22Rv1 (cell line): ENCODE measurements at regions not wholly inside any gene's neighbourhood (a gene's known extent, or its start where the extent isn't known, plus 50 kb on each side); places are given as distances from the start of the nearest gene placed in this dataset.

Experiments
- ZFX ChIP-seq: fragments of 450-650 bp; IDR thresholded peaks from 2 replicates; pipeline ENCODE4 v1.6.1; 2017; ENCODE audit warnings: antibody characterized with exemption, borderline replicate concordance
- TF ChIP-seq, protein P1 (sequence below): fragments of 450-650 bp; IDR thresholded peaks from 2 replicates; pipeline ENCODE4 v1.5.1; 2017; ENCODE audit warnings: mild to moderate bottlenecking

DNA sequence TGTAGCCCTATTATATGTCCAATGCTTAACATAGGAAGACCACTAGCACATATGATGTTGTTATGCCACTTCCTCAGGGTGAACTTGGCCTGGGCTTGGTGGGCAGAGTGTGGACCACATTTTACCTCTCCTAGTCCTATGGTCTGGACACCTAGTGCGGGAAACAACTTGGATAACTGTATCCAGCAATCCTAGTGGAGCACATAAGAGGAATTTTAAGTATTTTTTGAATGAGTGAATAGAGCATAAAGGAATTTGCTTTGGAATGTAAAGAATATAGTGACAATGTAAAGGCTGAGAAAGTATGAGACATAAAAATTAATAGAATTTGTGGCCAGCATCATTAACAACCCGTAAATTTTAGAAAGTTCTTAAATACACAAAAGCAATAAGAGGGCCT lies 528.9 kb downstream of the IGSF11 start:
- TF ChIP-seq, protein P1, sequence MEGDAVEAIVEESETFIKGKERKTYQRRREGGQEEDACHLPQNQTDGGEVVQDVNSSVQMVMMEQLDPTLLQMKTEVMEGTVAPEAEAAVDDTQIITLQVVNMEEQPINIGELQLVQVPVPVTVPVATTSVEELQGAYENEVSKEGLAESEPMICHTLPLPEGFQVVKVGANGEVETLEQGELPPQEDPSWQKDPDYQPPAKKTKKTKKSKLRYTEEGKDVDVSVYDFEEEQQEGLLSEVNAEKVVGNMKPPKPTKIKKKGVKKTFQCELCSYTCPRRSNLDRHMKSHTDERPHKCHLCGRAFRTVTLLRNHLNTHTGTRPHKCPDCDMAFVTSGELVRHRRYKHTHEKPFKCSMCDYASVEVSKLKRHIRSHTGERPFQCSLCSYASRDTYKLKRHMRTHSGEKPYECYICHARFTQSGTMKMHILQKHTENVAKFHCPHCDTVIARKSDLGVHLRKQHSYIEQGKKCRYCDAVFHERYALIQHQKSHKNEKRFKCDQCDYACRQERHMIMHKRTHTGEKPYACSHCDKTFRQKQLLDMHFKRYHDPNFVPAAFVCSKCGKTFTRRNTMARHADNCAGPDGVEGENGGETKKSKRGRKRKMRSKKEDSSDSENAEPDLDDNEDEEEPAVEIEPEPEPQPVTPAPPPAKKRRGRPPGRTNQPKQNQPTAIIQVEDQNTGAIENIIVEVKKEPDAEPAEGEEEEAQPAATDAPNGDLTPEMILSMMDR: no peak
- TF ChIP-seq ZFX: no peak
